ENCODE measurements at regions not wholly inside any gene's neighbourhood (a gene's known extent, or its start where the extent isn't known, plus 50 kb on each side); places are given as distances from the start of the nearest gene placed in this dataset.
A peak's percentile ranks its signal among the peaks of the same experiment; 100 is the strongest.
"Not testable (repeated sequence)": the region's sequence is repeated elsewhere in the genome, so short reads cannot be mapped to it uniquely, and the experiment has no call there.

DNA sequence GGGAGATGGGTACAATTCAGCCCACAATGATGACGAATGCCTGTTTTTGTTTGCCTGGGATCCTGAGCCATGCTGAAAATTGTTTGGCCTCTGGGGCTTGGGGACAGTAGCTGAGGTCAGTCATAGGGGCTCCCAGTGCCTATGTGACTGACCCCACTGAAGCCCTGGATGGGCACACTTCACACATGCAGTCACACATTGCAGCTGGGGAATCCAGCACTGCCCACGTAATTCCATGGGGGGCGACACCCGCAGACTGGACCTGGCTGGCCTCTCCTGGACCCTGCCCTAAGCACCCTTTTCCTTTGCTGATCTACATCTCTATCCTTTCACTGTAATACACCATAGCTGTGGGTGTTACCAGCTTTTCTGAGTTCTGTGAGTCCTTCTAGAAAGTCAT, 295.2 kb upstream of the HS6ST1 start:
- DNase-seq (ENCODE audit: low spot score): no peak

DNA sequence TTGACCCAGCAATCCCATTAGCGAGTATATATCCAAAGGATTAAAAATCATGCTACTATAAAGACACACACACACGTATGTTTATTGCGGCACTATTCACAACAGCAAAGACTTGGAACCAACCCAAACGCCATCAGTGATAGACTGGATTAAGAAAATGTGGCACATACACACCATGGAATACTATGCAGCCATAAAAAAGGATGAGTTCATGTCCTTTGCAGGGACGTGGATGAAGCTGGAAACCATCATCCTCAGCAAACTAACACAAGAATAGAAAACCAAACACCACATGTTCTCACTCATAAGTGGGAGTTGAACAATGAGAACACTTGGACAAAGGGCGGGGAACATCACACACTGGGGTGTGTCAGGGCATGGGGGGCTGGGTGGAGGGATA, 296.2 kb upstream of the HS6ST1 start:
- not testable (repeated sequence) for DNase-seq (ENCODE audit: low spot score)

DNA sequence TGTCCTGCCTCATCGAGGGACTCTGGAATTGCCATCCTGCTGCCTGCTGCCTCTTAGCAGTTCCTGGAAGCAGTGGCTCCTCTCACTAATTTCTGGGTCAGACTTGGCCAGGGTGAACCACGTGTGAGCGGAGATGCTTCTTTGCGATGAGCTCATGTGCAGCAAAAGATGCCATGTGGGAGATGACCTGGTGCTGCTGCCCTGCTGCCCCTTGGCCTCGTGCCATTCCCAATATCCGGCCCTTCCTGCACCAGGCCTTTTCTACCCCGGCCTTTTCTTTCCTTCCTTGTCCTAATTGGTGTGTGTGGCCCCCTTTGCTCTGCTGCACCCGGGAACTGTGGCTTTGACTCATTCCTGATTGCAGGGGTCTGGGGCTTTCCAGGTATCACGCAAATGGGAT, 296.9 kb upstream of the HS6ST1 start:
- DNase-seq (ENCODE audit: low spot score): no peak

DNA sequence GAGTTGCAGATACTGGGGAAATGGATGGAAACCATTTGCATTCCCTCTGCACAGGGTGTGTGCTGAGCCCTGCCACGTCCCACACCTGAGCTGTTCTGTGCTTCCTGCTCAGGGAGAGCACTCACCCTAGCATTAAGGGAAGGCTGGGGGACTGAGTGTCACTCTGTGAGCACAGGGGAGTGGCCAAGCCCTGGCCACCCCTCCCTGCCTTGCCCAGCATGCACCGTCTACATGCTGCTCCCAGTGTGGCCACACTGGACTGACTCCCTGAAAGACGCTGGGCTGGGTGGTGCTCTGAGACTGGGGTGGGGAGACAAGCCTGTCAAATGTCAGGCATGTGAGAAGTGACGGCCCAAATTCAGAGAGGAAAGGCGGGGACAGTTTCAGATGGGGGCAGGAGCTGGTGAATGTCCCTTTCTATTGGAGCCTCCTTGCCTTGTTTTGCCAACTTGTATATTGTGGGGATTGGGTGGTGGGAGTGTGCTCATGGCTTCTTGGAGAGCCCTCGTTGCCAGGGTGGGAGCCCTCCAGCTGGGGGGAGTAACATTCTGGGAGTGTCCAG, 298.4 kb upstream of the HS6ST1 start:
- no peak for DNase-seq (ENCODE audit: low spot score)

DNA sequence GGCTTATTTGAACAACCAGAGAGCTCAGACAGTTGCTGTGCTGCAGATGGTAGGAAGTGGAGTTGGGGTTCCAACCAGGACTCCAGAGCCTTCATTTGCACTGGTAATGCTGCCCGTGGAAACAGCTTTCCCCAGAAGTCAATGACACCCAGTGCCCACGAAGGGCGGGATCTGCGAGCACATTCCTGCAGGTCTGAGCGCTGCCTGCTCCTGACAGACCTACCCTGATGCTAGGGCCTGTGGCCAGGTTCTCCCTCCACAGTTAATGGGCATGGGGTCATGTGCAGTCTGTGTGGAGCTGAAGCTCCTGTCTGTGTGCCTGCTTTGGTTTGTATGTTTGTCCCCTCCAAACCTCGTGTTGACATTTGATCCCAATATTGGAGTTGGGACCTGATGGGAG, 299.0 kb upstream of the HS6ST1 start:
- DNase-seq (ENCODE audit: low spot score): no peak

DNA sequence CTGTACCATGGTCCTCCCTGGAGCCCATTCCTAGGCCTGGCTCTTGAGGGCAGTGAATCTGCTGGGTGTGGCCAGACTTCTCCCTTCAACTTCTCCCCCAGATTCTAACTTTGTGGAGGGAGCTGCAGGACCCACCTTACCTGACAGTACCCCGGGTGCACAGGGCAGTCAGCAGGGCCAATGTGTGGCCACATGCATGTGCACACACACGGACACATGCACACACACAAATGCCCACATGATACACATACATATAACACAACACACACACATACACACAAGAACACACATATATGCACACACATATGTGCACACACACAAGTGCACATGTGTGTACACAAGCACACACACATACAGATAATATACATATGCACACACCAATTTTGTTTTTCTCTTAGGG, 300.0 kb upstream of the HS6ST1 start:
- no peak for DNase-seq (ENCODE audit: low spot score)

DNA sequence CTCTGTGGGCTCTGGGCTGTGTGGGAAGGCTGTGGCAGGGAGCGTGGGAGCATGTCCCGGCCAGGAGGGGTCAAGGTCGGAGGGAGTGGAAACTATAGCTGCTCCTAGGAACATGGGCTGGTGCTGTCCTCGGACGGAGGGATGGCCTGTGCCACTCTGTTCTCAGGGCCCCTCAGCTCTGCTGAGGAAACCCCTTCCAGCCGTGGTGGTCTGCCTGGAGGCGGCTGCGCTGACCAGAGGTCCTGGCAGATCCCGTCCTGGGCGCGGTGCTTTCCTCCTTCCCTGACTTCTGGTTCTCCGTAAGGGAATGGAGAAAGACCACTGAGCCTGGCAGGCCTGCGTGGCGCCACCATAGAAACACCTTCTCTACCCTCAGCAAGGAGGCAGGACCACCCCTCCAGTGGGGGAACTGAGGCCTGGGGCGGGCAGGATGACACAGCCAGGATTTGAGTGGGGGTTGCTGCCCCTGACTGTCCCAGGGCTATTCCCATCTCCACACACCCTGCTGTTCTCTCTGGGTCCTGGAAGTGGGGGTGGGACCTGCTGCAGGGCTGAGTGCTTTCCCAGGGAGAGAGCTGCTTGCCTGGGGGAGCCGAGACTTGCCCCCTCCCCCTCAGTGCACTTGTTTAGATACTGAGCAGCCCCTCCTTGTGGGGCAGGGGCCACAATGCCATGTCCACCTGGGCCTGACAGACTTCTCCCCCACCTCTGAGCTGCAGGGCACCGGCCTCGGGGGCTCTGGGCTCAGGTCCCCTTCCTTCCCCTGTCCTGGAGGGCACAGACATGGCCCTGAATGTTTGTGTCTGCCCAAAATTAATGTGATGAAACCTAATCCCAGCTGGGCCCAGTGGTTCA, 301.0 kb upstream of the HS6ST1 start:
- DNase-seq (ENCODE audit: low spot score): no peak

DNA sequence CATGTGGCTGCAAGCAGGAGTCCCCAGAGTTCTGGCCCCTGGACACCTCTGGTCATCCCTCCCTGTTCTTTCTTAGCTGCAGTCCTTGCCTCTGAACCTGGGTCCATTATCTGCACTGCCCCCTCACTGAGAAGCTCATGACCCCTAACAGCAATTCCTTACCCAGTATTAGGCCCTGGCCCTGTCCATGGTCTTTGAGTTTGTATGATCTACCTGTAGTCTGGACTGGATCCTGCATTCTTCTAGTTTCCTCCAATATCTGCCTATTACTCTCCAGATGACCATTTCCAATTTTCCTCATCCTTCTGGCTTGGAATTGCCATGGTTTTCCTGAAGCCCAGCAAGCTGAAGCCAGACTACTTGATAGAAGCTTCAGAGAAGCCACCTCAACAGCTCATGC, 302.4 kb upstream of the HS6ST1 start:
- no peak for DNase-seq (ENCODE audit: low spot score)

DNA sequence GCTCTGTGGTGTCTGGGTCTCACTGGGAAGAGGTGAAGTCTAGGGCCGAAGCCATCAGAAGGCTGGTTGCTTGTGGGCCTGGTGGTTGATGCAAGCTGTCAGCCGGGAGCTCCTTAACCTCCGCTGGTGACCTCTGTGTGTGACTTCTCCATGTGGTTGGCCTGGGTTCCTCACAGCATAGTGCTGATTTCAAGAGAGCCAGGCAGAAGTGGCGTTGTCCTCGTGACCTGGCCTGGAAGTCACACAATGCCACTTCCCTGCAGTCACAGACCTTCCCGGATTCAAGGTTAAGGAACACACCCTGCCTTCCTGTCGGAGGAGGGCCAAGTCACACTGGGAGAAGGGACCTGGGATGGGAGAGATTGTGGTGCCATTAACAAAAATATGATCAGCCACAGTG, 303.7 kb upstream of the HS6ST1 start:
- DNase-seq (ENCODE audit: low spot score): peak; percentile 33

DNA sequence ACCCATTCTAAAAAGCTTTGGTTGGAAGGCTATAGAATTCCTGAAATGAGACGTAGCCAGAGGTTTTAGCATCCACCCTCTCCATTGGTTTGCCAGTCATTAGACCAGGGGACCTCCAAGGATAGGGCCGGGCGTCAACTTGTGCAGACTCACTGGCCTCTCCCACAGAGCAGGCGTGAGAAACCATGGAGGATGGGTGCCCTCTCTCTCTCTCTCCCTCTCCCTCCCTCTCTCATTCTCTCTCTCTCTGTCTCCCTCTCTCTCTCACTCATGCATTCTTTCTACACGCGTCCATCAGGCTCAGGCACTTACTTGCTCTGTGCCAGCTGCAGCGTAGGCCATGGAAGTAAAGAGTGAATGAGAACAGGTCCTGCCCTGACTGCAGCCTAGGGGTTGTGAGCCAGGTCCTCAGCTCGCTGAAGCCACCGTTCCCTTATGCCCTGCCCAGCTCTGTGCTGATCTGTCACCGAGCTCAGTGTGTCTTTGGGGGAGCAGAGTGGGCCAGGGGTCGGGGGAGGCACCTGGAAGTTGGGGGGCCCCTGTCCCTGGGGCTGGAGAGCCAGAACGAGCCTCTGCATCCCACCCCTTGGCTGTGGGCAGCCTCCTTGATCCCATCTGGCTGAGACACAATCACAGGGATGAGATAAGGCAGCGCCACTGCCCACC, 304.4 kb upstream of the HS6ST1 start:
- no peak for DNase-seq (ENCODE audit: low spot score)

DNA sequence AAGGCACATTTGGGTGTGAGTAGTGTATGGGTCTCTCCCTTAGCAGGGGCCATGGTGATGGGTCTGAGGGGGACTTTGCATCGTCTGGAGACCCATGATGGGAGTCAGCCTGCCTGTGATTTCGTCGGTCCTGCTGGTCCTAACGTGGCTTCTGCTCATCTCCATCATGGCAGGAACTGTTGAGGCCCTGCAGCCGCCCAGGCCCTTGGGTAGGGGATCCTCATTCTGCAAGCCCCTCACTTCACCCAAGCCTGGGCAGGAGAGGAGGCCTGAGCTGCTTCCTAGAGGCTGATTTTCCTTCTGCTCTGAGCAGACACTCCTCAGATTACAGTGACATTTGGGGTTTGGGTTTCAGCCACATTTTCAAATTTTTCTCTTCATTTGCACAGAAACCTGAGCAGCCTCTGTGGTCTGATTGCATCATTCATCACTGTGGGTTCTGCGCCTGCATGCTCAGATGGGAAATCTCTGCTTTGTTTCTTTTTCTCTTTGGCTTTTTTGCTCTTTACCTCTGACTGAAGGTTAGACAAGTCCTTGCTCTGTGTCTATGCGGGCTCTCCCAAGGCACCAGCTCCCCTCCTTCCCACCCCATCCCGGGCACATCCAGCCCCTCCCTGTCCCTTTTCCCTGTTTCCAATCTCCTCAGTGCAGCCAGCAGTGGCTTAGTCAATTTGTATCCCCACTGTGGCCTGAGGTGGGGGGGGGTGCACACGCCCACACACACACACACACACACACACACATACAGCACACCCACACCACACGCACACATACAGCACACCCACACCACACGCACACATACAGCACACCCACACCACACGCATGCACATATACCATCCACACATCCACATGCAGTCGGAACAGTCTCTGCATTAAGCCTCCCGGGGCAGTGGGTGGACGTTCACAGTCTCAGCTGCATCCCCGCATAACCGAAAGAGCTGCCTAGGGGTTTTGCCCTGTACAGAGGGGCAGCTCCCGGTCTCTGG, 305.4 kb upstream of the HS6ST1 start:
- no peak for DNase-seq (ENCODE audit: low spot score)

DNA sequence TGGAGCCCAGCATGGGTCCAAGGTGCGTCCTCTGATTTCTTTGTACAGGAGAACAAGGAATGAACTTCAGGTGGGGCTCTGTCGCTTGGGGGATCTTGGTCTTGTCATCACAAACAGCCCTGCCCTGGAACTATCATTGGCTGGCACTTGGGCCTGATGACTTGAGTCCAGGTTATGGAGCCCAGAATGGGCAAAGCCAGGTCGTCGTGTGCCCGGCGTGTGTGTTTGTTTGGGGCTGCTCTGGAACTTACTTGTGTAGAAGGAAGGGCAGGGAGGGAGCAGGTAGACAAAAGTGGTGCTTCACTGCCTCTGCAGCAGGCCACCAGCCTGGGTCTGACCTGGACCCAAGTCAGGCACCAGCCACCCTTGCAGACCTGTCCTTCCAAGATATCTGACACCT, 306.3 kb upstream of the HS6ST1 start:
- DNase-seq (ENCODE audit: low spot score): no peak

DNA sequence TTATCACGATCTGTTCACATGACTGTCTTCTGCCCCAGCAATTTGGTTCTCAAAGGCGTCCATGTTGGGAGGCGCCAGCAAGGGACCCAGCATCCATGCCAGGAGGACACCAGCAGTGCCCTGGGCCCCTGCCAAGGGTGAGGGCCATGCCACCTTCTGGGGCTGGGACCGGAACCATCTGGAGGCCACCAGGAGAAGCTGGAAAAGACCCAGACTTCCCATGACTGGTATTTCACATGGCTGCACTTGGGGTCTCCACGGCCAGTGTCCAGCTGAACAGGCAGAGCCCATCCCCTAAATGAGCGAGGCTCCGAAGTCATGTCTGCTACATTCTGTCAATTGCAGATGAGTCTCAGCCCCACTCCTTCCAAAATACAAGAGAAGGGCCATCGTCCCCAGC, 306.8 kb upstream of the HS6ST1 start:
- no peak for DNase-seq (ENCODE audit: low spot score)

DNA sequence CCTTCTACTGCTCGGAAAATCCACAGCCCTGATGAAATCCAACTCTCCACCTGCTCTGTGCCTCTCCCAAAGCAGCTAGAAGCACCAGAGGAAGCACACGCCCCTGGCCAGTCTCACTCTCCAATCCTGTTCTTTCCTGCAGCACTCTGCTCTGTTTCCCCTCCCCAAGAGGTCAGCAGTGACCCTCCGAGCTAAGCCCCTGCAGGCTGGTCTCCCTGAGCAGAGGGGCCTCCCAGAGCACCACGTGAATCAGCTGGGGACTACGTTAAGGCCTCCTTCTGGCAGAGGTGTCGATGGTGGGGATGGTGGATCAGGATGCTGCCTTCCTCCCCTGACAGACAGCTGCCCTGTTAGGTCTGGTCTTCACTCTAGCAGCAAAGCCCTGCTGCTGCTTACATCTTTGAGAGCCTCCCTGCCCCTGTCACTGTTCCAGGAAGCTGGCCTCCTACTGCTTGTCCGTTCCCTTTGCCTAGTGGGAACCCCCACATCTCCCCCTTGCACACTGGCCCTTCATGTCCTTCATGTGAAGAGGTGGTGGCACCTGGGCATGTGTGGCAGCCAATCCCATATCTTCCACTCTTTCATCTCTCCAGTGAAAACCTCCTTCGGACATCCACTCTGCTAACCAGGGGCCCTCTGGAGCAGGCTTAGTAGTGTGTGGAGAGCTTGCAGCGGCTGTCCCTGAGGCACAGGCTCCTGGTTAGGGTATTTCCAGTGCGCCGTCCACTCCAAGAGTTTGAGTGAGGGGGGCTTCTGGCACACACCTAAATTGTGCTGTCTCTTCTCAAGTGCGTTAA, 307.5 kb upstream of the HS6ST1 start:
- DNase-seq (ENCODE audit: low spot score): no peak

DNA sequence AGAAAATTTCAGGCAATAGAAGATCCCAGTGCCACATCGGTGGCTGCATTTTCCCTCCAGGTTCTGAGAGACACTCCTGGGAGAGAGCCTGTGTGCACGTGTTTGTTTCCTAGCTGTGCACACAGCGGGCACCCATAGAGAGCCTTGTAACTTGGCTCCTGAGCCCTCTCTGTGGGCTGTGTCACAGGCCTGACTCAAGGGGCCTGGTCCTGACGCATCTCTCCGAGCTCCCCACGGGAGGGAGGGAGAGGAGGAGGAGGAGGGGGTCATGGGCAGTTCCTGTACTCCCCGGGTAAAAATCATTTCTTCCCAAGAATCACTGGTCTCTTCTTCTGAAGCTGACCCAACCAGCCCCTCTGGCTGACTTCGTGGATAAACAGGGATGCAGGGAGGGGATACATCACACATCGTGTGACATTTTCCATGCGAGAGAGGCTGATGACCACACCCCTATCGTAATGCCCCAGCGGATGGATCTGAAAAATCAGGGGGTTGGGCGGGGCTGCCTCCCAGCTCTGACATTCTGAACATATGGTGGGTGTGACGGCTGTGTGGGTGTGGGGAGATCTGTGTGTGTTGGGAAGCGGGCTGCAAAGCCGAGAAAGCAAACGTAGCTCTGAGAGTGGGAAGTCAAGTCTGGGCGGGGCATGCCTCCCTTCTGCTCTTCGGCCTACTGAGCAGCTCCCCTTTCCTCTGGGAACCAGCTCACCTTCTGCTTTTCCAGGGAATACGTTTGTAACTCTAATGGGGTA, 308.3 kb upstream of the HS6ST1 start:
- no peak for DNase-seq (ENCODE audit: low spot score)

DNA sequence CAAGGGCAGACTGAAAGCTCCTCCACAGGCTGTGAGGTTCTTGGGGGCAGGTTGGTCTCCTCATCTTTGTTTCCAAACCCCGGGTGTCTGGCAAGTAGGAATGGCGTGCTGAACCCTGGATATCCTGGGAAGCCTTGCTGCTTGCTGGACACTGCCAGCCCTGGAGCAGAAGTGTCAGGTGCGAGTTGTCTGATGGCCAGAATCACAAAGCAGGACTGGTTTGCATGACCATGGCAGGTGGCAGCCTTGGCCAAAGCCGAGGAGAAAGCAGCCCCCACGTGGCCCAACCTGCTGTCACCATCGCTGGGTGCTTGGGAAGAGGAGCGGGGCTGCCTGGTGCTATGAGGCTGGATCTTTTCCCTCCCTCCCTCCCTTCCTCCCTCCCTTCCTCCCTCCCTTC, 309.5 kb upstream of the HS6ST1 start:
- no peak for DNase-seq (ENCODE audit: low spot score)

DNA sequence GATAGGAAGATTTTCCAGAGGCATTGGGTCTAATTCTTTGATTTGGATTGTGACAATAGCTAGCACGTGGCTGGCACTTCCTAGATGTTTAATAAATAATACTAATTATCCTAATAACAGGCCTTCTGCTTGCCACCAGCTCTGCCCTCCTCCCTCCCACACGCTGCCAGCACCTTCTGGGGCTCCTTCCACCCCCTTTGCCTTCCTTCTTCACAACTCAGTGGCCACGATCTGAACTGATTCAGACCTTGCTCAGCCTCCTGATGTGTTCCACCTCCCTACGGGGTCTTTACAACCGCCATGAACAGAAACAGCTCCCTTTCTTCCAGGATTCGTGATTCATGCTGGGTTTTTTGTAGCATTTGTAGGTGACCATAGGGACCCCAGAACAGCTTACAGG, 310.3 kb upstream of the HS6ST1 start:
- DNase-seq (ENCODE audit: low spot score): no peak

DNA sequence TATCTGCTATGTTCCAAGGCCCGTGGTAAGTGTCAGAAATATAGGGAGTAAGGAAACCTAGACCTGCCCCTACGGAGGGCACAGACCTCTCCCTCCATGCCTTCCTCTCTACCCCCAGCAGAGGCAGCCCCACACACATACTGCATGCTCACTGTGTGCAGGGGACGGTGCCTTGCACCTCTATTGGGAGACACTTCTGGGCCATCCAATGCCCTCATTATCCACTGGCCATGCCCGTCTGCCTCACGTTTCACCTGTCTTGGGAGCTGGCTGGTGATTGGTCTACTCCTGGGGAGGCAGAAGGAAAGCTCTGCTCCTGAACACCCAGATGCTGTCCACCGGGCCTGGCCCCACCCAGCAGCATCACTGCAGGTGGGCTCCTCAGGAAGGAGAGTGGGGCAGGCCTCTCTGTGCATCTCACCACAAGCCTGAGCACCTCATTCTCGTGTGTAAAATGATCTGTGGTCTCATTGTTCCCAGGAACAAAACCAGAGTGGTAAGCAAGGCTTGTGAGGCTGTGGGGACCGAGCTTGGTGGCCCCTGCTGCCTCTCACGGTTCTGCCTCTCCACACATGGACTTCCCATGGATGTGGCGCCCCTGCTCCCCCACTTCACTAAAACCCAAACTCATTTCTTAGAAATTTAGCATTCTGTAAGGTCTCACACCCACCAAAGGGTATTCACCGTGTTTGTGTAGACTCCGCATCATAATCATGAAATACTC, 312.5 kb upstream of the HS6ST1 start:
- no peak for DNase-seq (ENCODE audit: low spot score)

DNA sequence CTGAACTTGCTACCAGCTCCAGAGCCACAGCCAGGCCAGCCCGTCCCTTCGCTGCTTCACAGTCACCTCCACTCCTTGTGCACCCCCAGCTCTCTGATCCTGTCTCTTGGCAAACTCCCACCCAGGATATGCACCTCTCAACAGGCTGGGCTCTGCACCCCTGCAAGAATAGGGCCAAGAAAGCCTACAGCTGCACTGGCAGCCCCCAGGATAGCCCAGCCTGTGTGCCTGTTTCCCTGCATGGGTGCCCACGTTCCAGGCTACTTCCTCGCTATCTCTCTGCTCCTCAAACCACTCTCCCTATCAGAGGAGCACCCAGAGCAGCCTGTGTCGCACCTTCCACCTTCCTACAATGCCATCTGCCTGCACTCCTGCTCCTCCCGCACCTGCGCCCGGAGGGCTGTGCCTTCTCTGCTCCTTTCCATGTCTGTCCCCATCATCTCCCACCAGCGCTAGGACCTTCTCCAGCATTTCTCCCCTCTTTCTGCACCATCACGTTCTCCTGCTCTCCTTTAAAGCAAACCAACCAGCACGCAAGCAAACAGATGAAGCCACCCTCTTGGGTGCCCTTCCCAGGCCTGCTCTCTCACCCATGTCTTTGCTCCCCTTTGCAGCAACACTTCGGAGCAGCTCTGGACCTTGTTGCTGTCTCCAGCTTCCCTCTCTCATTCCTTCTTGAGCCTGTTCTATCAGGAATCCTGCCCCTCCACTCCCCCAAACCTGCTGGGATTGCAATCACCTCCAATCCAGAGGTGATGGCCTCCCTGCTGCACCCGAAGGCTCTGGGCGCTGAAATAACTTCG, 313.2 kb upstream of the HS6ST1 start:
- DNase-seq (ENCODE audit: low spot score): no peak
